NT2/D1 (cell line): ENCODE measurements at regions not wholly inside any gene's neighbourhood (a gene's known extent, or its start where the extent isn't known, plus 50 kb on each side); places are given as distances from the start of the nearest gene placed in this dataset.

ENCODE experiments used
- SUZ12 ChIP-seq: IDR thresholded peaks from 2 replicates; pipeline ENCODE4 v1.6.1; 2011; ENCODE audit not compliant: insufficient read length, insufficient read depth; ENCODE audit errors: extremely low read depth
- ZNF274 ChIP-seq: IDR thresholded peaks from 2 replicates; pipeline ENCODE4 v1.6.1; 2011; ENCODE audit warnings: mild to moderate bottlenecking, low read depth, low read length

GRCh38 chr10:62589689-62590088 lies 214.8 kb upstream of the ADO start:
- TF ChIP-seq ZNF274 (no peak), SUZ12 (no peak)
